Erythroblast (primary cell): ENCODE measurements at regions not wholly inside any gene's neighbourhood (a gene's known extent, or its start where the extent isn't known, plus 50 kb on each side); places are given as distances from the start of the nearest gene placed in this dataset.

Source experiments
- GATA1 ChIP-seq: IDR thresholded peaks from 2 replicates; pipeline ENCODE4 v1.6.1; 2011; ENCODE audit warnings: low read depth, mild to moderate bottlenecking, control low read depth, low read length, moderate library complexity
- POLR2A ChIP-seq: IDR thresholded peaks from 2 replicates; pipeline ENCODE4 v1.6.1; 2011; ENCODE audit warnings: mild to moderate bottlenecking, low read length

DNA sequence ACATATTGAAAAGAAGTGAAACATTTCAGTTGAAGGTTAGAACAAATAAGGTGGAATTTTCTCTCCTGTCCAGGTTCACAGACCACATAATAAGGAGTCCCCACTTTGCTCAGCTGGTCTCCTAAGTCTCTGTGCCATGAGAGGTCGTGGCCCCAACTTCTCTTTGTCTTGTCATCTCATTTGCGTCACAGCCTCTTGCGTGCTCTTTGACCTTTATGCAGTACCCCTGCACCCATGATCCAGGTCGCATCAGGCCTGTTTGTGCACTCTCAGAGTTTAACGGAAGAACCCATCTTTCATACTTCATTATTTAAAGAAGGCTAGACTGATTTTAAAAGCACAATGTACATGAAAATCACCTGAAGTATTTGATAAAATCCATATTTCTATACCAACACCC, 110.4 kb upstream of the BMP2 start:
- TF ChIP-seq POLR2A = no peak
- TF ChIP-seq GATA1 = no peak
